GM06990 (cell line): ENCODE measurements at regions not wholly inside any gene's neighbourhood (a gene's known extent, or its start where the extent isn't known, plus 50 kb on each side); places are given as distances from the start of the nearest gene placed in this dataset.

Experiments
- DNase-seq: peaks from one replicate; pipeline ENCODE4 v3.0.0-alpha.2; 2011; ENCODE audit not compliant: insufficient read length; ENCODE audit errors: extremely low read depth
- H3K27me3 ChIP-seq: replicated peaks from 2 replicates; pipeline ENCODE4 v1.6.0; 2011; ENCODE audit warnings: low read length; ENCODE audit not compliant: control insufficient read depth, insufficient read depth
- H3K36me3 ChIP-seq: 2 replicates; pipeline ENCODE4 v1.5.1; 2011; ENCODE audit warnings: low read length; ENCODE audit not compliant: control insufficient read depth, insufficient read depth
- H3K4me3 ChIP-seq: replicated peaks from 2 replicates; pipeline ENCODE4 v1.5.1; 2011; ENCODE audit warnings: low read depth, mild to moderate bottlenecking, control low read depth, low read length
- CTCF ChIP-seq: IDR thresholded peaks from 2 replicates; pipeline ENCODE4 v1.5.1; 2011; ENCODE audit warnings: low read length, control low read depth, mild to moderate bottlenecking, inconsistent platforms; ENCODE audit not compliant: insufficient read depth, poor library complexity, severe bottlenecking

- Histone ChIP-seq H3K36me3 (no peaks in the 10 kb centered on the region), H3K4me3 (no peak overlapping the region), H3K27me3 (peaks cover 2% of the 10 kb centered on the region)
- TF ChIP-seq CTCF = no peak
- DNase-seq = no peak
These were observed 148.4 kb downstream of the URI1 start for GRCh38 chr19:30090476-30090875.

GRCh38 chr19:30090963-30091362 lies 148.9 kb downstream of the URI1 start:
- H3K36me3 ChIP-seq = no peaks in the 10 kb centered on the region
- no peak for TF ChIP-seq CTCF
- H3K4me3 ChIP-seq = no peak overlapping the region
- DNase-seq = no peak
- H3K27me3 ChIP-seq = peaks cover 2% of the 10 kb centered on the region

- no peak overlapping the region for H3K4me3 ChIP-seq
- H3K36me3 ChIP-seq = no peaks in the 10 kb centered on the region
- H3K27me3 ChIP-seq = peaks cover 2% of the 10 kb centered on the region
- no peak for TF ChIP-seq CTCF
- no peak for DNase-seq
These were observed 149.4 kb downstream of the URI1 start for GRCh38 chr19:30091456-30091855.

GRCh38 chr19:30091856-30092255 lies 149.8 kb downstream of the URI1 start:
- H3K4me3 ChIP-seq = no peak overlapping the region
- TF ChIP-seq CTCF = no peak
- no peak for DNase-seq
- H3K36me3 ChIP-seq = no peaks in the 10 kb centered on the region
- peaks cover 2% of the 10 kb centered on the region for H3K27me3 ChIP-seq

- DNase-seq = no peak
- H3K4me3 ChIP-seq = no peak overlapping the region
- no peak for TF ChIP-seq CTCF
- H3K36me3 ChIP-seq = no peaks in the 10 kb centered on the region
- H3K27me3 ChIP-seq = peaks cover 2% of the 10 kb centered on the region
These were observed 150.9 kb downstream of the URI1 start for GRCh38 chr19:30092721-30093569.
